NCI-H446 treated with DMSO at 0.1 percent for 48 hours (cell line): ENCODE measurements at regions not wholly inside any gene's neighbourhood (a gene's known extent, or its start where the extent isn't known, plus 50 kb on each side); places are given as distances from the start of the nearest gene placed in this dataset.
"Not testable (repeated sequence)": the region's sequence is repeated elsewhere in the genome, so short reads cannot be mapped to it uniquely, and the experiment has no call there.

ENCODE experiments used
- DNase-seq: peaks from one replicate; lab custom pipeline; 2025; lab: John Stamatoyannopoulos, UW

DNA sequence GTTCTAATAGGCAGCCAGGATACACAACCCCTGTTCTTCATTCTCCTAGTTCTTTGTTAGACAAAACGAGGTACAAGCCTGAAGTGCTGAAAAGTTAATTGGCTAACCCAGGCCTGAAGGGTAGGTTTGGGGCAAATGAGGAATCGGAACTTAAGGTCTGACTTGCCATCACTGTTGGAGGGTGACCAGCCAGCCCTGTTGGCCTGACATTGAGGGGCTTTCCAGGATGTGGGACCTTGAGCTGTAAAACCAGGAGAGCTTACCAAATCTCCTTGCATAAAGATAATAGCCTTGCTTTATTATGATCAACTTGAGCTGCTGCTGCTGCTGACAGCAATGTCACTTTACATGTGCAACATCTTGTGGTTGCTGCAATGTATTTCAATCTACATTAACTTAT lies 256.0 kb downstream of the VAPA start:
- no peak for DNase-seq

DNA sequence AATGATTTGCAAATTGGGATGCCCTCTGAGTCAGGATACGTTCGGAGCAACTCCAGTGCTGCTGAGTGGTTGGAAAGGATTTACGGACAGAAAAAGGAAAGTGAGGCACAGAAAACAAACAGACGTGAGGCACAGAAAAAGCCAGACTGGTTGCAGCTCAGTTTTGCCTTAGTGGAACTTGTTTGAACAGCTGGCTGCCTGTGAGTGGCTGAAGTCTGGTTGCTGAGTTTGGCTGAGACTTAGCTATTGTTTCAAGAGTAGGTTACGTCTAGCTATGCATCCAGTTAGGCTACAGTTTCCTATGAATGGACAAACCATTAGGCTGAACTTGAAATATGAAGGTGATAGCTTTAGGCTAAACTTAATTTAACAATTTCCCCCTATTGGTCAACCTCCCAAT lies 256.6 kb downstream of the VAPA start:
- no peak for DNase-seq

DNA sequence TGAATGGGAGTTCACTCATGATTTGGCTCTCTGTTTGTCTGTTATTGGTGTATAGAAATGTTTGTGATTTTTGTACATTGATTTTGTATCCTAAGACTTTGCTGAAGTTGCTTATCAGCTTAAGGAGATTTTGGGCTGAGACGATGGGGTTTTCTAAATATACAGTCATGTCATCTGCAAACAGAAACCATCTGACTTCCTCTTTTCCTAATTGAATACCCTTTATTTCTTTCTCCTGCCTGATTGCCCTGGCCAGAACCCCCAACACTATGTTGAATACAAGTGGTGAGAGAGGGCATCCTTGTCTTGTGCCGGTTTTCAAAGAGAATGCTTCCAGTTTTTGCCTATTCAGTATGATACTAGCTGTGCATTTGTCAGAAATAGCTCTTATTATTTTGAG lies 261.5 kb downstream of the VAPA start:
- DNase-seq = not testable (repeated sequence)

DNA sequence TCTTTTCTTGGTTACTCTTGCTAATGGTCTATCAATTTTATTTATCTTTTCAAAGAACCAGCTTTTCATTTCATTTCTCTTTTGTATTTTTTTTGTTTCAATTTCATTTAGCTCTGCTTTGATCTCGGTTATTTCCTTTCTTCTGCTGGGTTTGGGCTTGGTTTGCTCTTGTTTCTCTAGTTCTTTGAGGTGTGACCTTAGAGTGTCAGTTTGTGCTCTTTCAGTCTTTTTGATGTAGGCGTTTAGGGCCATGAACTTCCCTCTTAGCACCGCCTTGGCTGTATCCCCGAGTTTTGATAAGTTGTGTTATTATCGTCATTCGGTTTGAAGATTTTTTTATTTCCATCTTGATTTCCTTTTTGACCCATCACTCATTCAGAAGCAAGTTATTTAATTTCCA lies 265.5 kb downstream of the VAPA start:
- DNase-seq = not testable (repeated sequence)

DNA sequence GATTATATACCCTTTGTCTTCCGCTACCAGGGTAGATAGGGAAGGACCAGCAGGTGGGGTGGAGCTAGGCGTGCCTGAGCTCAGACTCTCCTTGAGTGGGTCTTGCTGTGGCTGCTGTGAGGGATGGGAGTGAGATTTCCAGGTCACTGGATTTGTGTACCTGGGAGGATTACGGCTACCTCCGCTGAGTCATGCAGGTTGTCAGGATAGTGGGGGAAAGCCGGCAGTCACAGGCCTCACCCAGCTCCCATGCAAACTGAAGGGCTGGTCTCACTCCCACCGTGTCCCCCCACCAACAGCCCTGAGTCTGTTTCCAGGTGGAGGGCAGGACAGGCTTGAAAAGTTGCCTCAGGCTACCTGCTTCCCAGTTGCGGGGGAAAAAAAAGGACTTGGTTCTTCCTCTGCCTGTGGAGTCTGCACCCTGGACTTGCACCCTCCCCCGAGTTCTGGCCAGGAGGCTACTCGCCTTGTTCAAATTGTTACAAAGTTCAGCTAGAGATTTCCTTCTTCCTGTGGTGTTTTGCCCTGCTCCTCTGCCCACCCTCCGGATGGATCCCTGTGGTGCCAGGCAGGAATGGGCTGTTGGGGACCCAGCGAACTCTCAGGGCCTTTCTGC lies 268.3 kb downstream of the VAPA start:
- no peak for DNase-seq

DNA sequence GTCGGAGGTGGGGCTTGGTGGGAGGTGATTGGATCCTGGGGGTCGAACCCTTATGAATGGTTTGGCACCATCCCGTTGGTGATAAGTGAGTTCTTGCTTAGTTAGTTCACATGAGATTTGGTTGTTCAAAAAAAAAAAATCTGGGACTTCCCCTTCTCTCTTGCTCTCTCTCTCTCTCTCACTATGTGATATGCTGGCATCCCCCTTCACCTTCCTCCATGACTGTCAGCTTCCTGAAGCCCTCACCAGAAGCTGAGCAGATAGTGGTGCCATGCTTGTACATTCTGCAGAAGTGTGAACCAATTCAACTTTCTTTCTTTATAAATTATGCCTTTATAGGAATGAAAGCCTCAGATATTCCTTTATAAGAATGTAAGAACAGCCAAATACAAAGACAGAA lies 269.7 kb upstream of the APCDD1 start:
- no peak for DNase-seq

DNA sequence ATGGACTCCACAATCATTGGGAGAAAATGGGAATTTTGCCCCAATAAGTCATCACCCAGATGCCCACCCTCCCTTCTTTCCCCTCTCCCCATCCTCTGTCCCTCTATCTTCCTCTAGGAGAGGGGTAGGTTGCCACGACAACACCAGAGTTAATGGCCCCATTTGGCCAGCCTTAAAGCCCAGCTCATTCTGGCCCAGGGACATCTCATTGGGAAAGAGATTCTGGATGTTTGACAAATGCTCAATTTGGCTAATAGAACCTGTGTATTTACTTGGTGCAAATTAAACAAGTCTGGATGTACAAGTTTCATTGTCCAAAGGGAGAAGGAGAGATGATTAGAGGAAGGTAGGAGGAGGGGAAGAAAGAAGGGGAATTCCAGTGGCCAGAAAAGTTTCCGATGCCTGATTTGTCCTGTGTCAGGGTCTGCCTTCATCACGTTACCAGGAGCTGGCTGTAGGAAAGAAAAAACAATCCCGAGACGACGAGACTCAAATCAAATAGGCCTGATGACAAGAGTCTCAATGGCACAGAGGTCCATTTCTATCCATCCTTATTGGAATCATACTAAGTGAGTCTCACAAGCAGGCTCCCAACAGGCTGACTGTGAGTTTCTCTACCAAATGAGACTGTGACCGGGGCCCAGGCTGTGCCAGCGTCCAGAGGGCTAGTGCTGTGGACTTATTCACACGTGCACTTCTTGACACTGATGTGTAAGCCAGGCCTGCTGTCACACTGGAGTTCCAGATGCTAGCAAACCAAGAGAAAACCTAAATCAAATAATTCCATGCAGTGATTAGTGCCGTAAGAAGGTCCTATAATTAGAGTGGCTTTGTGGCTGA lies 265.2 kb upstream of the APCDD1 start:
- DNase-seq = peak; percentile 16

DNA sequence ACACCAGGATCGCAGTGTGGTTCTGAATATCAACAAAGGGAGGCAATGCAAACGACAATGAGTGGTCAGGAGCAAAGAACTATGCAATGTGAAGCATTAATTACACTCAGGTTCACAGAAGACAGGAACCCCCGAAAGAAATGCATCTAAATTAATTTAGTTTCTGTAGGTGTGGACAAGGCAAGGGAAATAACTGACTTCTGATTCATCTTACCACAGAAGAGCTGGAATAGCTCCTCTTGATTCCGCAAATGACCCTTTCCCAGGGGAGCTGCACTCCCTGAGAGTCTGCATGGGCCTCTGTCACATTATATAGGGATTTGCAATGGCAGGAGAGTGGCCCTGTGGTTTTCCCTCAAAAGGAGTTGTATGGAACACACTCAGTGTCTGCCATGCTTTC lies 263.9 kb upstream of the APCDD1 start:
- no peak for DNase-seq

DNA sequence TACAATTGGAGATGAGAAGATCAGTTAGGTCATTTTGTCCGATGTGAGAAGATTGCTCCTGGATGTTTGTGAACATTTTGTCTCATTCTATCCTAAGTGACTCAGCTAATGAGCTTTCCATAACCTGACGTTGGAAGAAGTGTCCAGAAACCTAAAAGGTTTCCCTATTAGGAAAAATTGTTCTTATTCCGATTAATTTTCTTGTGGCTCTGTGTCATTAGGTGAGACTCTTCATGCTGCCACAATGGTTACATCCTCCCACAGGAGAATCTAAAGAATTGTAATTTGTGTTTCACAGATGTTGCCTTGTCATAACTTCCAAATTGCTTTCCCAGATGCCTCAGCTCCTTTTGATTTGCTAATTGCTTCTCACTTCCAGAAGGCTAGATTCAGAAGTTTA lies 261.0 kb upstream of the APCDD1 start:
- DNase-seq = no peak

DNA sequence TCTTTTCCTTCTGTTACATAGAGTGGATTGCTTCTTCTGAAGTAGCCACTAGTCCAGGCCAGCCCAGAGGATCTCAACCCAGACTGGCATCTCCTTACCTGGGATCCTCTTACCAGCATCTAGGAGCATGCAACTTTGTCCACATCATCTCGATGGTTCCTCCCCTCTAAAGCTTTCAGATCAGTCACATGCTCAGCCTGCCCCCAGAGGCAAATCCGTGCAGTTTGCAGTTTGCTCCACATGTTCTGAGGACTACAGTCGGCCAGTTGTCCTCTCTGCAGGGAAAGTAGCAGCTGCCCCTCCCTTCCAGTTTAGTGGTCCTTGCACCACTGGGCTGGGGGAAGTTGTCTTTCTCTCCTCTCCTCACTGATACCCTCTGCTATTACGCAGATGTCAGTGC lies 259.8 kb upstream of the APCDD1 start:
- DNase-seq = no peak

DNA sequence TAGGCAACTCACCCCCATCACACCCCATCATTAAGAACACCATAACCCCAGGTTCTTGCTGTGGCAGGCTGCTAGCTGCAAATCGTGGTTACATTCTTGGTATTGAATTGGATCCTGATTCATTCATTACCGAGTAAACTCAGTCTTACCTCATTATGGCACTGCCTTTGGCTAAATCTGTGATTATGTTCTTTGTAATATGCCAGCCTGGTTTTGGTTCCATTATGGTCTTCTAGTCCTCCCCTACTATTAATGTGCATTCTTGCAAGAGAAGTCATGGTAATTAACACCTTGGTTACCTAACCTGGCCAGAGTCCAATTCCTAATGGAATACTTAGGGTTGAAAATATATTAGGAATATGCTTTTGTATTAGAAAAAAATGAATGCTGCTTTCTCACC lies 258.9 kb upstream of the APCDD1 start:
- no peak for DNase-seq

DNA sequence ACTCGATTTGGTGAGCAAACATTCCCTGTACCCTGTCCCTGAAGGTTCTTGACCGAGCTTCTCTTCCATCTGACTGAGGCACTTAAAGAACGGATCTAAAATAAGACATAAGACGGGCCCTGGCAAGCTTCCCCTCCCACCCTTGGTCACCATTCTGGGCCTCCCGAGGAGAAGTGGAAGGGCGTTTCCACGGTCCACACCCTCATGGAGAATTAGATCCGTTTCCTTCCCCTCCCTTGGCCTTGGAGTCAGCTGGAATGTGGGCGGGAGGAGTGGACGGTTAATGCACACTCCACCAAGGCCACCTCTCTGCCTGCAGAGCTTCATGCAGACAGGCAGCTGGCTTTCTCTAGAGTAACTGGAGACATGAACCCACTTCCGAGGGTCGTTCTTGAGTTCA lies 257.3 kb upstream of the APCDD1 start:
- DNase-seq = no peak

DNA sequence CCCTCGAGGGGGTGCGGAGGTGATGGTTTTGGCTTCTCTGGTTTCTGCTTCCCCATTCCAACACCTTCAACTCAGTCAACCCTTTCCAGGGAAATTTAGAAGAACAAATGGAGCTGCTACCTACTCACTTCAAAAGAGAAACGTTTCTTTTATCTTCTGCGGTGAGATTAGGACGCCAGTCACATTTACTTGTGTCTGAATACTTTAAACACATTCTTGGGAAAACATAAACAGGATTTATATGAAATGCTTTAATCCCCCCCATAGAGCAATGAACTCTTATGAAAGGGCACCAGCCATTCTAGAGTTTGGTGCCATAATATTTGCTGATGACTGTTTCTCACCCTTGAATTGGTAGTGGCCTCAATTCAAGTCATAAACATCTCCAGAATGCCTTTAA lies 253.2 kb upstream of the APCDD1 start:
- no peak for DNase-seq

DNA sequence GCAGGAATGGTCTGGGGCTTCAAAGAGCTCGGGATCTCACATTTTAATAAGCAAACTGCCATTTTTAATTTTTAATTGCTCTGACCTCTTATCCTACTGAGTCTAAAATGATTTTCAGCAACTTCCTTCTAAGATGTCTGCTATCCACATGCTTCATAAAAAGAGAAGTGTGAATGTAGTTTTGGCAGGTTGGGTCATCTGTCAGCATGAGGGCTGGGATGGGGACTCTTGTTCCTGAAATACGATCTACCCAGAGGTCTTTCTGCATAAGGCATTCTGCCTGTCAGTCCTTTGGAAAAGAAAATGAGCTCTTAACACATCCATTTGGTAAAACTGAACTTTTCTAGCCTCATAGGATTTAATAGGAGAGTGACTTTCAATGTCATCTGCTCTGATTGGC lies 252.8 kb upstream of the APCDD1 start:
- no peak for DNase-seq

DNA sequence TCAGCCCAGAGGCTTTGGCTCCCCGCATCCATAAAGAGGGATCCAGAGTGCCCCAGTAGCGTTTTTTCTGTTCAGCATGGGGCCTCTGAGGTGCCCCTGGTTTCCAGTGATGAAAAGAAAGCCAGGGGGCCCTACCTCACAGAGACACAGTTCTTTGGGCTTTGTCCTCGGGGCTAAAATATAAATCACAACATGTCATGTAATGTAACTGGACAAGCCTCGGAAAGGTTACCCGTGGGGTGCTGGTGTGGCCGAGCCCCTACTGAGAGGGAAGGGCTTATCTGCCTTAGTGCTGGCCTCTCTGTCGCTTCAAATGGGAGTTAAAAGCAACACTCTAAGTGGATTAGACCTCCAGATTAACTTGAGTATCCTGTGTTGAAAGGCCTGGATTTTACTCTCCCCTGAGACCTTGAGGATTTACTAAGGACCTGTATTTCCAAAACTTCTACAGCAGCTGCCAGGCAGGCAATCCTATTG lies 251.6 kb upstream of the APCDD1 start:
- no peak for DNase-seq

DNA sequence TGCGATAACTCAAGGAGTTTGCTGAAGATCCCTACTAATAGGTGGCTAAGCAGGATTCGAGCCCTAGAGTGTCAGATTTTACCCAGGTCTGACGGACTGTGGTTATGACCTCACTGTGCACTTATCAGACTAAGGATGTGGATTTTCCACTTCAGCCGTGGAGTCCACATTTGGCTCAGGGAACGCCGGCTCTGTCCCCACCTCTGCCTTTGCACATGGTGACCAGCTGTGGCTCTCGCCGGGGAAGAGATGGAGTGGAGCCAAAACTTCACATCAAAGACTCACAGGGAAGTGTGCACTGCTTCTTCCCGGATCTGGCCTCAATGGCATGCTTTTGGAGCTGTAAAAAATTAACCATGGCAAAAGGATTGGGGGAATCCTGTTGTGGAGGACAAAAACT lies 249.3 kb upstream of the APCDD1 start:
- DNase-seq = no peak

DNA sequence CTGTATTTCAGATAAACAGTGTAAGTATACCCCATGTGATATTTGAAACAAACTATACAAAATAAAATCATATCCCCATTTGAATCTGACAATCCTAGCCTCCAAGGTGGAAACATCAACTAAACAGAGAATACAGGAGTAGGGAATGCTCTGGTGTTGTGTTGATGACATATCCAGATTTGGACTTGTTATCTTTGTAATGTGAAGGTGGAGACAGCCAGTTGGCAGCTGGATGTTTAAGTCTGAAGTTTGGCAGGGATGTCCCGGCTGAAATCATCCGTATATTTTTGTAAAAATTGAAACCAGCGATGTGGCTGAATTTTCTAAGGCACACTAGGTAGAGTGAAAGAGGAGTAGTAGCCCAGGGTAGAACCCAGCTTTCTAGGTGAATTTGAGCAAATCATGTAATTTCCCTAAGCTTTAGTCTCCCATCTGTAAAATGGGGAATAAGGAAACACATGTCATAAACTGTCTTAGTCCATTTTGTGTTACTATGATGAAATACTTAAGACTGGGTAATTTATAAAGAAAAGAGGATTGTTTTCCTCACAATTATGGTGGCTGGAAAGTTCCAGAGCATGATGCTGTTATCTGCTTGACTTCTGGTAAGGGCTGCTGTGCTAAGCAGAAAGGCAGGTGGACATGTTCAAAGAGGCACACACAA lies 246.6 kb upstream of the APCDD1 start:
- no peak for DNase-seq

DNA sequence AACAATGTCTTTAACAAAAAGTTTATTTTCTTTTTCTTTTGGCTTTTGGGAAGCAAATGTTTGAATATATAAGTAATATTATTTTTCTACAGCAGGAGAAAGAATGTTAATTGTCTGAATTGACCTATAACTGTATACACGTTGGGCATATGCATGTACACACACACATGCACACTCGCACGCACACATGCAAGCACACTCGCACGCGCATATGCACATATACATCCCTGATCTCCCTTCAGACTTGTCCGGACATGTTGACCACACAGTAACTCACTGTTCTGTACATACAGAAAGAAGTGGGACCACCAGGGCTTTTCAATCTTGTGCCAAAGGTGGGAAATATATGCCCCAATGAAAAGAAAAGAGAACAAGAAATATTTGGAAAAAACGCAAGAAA lies 245.1 kb upstream of the APCDD1 start:
- DNase-seq = no peak

DNA sequence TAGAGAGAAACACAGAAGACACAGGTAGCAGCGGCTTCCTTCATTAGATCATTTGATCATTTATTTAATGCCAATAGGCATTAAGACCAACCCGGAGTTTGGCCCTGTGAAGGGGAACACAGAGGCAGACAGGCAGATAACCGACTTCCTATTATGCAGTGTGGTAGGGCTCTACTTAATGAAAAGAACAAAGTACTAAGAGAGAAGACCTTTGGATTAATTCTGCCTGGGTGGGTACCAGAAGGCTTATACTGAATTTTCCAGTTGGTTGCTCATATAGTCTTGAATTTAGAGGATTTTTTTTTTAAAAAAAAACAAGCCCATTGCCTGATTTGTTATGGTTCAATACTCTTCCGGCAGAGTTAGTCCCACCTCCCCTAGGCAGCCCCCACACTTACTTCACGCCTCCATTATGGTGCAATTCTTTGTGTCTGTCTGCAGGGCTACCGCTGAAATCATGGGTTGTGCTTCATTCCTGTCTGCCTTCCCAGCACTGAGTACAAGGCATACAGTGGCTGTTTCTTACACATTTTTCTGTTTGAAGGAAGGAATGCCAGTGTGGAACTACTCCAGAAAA lies 244.3 kb upstream of the APCDD1 start:
- DNase-seq = no peak

DNA sequence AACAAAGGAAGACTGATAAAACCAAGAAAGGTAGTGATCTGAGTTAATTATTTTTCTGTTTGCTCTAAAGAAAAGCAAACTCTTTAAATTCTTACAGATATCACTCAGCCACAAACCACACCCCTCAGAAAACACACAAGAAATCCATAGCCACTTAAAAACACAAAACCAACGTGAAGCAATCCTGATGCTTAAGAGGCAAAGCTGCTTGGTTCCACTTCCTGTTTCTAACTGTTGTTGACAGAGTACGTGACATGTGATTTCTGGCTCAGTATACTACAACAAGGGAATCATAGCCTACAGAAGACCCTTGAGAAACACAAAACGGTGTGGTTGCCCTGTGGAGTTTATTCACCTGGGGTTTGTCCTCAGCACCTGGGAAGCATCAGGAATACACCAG lies 240.9 kb upstream of the APCDD1 start:
- DNase-seq = no peak

DNA sequence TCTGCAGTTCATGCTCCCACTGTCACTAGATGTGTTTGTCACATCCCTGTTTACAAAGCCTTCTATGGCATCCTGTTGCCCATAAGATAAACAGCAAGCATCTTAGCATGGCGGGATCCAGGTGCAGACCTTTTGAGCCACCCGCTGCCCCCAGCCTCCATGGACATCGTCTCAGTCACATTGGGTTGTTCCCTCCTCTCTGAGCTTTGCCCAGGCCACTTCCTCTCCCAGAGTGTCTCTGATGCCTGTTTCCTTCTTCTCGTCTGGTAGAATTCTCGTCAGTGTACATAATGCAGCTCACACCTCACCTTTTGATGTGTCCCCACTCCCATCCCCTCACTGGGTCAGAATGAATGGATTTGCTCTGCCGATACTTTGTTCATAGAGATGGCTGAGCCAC lies 239.0 kb upstream of the APCDD1 start:
- no peak for DNase-seq

DNA sequence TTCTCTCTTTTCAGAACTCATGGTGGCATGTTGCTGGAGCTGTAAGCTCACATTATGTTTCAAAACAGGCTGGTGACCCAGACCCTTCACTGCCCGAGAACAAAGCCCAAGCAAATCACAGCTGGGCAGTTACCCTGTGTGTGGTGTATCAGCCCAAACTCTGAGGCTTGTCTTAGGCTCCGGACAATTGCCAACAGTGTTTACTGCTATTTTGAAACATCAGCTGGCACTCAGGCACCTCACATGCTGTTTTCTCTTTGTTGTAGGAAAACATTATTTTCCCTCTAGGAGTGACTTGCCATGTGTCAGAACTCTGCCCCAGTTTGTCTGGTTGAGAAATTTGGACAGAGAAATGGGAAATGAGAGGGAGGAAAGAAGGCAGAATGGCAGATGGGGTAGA lies 237.6 kb upstream of the APCDD1 start:
- DNase-seq = no peak

DNA sequence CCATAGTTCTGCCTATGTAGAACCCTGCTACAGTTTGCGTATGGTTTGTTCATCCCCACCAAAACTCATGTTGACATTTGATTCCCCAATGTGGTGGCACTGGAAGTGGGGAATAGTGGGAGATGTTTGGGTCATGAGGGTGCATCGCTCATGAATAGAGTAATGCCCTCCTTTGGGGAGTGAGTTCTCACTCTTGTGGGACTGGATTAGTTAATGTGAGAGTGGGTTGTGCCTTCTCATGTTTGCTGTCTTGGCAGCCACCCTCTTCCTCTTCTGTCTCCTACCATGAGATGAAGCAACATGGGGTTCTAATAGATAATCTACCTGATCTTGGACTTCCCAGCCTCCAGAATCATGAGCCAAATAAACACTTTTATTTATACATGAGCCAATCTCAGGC lies 237.2 kb upstream of the APCDD1 start:
- DNase-seq = no peak
